GM19023 (cell line): ENCODE measurements at regions not wholly inside any gene's neighbourhood (a gene's known extent, or its start where the extent isn't known, plus 50 kb on each side); places are given as distances from the start of the nearest gene placed in this dataset.
"Not testable (repeated sequence)": the region's sequence is repeated elsewhere in the genome, so short reads cannot be mapped to it uniquely, and the experiment has no call there.

ENCODE experiments used
- ATAC-seq: cut with Tn5 transposase; IDR thresholded peaks from one replicate; pipeline ENCODE4 v1.9.1; 2021; ENCODE audit warnings: mild to moderate bottlenecking, moderate library complexity; ENCODE audit not compliant: unreplicated experiment

DNA sequence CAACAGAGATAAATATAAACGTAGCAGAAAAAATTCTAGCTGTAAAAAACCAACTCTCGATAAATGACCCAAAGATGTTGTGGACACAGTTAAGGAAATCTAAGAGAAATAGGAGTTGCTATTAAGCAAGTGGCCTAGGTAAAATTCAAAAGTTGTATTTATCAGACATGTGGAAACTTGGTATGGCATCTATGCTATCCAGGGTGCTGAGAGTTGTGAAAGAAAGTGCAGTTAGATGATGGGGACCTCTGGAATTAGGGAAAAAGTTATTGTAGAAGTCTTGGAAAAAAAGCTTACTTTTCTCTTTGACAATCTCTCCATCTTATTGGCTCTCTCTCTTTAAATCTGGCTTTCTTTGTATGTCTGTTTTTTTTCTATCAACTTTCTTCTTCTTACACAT is 1090.9 kb downstream of the TBL1XR1 start:
- no peak for ATAC-seq

DNA sequence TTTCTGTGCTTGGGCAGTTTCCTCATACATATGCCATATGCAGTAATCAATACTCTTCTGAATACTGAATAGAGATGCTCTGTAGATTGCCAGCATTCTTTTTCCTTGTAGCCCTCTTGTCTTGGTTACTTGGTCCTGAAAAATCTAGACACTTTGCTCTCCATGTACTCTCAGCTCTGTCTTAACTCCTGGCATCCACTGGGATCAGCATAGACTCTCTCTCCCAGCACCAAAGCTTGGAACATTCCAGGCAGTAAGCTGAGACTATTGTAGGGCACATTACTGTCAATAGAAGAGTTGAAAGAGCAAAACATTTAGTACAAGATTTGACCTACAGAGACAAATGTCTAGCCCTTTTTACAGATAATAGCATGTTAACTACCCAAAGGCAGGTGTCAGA is 1100.3 kb downstream of the TBL1XR1 start:
- ATAC-seq = no peak

DNA sequence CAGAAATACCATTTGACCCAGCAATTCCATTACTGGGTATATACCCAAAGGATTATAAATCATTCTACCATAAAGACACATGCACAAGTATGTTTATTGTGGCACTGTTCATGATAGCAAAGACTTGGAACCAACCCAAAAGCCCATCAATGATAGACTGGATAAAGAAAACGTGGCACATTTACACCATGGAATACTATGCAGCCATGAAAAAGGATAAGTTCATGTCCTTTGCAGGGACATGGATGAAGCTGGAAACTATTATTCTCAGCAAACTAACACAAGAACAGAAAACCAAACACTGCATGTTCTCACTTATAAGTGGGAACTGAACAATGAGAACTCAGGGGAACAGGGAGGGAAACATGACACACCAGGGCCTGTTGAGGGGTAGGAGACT is 1103.4 kb downstream of the TBL1XR1 start:
- not testable (repeated sequence) for ATAC-seq

DNA sequence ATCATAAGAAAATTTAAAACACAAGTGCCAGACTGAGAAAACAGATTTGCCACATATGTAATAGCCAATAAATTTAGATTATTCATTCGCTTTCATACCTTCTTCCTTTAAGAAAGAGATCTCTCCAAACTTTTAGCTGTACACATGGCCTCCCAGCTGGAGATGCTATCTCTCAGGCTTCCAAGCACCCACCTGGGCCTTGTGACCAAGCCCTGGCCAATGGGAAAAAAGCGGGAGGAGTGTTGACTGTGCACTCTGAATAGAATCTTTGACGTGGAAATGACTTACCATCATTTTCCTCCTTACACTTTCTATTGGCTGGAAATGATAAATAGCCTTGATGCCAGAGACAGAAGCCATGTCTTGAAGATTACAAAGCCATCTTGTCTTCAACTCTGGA is 1106.6 kb downstream of the TBL1XR1 start:
- no peak for ATAC-seq

DNA sequence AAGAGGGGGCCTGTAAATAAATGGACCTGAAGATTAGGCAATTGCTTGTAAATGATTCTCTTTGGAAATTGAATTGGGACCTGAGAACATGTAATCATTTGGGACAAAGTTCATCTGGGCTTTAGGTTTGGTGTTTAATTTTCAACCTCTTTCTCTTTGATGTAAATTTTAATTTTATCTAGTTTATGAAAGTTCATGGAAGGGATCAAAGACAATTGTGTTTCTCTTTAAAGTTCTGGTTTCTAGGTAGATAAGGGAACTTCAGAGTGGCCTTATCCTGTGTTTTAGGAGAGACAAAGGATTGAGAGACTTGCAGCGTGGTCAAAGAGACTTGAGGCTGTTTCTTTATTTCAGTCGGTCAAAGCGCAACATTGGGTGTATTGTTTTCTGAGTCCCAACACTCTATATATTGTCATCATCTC is 1108.3 kb downstream of the TBL1XR1 start:
- ATAC-seq = no peak

DNA sequence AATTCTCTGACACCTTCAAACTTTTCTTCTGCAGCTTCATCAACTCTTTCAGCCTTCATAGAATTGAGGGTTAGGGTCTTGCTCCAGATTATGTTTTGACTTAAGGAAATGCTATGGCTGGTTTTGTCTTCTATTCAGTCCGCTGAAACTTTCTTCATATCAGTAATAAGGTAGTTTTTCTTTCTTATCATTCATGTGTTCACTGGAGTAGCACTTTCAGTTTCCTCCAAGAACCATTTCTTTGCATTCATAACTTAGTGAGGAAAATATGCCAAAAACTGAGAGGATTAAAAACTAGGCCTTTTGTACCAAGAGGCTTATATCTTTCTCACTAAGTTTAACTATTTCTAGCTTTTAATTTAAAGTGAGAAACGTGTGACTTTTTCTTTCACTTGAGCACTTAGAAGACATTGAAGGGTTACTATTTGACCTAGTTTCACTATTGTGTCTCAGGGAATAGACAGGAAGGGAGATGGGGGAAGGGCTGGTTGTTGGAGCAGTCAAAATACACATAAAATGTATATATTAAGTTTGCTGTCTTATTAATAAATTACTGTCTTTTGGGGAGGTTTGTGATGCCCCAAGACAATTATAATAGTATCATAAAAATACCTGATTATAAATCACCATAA is 1110.1 kb downstream of the TBL1XR1 start:
- ATAC-seq = no peak

DNA sequence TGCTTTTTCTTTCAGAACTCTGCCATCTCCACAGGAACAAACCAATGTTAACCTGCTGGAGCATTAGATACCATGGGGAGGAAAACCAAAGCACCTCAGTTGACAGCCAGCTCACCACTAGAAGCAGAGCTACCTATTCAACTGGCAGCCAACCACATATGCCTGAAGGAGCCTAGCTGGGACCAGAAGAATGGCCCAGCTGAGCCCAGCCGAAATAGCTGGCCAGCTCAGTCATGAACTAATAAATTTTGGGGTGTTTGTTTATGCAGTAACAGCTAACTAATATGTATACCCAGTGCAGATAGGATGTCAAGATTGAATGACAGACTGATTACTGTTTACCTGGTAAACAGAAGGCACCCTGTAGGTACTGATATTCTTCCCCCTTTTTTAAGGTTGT is 1117.5 kb downstream of the TBL1XR1 start:
- ATAC-seq = no peak

DNA sequence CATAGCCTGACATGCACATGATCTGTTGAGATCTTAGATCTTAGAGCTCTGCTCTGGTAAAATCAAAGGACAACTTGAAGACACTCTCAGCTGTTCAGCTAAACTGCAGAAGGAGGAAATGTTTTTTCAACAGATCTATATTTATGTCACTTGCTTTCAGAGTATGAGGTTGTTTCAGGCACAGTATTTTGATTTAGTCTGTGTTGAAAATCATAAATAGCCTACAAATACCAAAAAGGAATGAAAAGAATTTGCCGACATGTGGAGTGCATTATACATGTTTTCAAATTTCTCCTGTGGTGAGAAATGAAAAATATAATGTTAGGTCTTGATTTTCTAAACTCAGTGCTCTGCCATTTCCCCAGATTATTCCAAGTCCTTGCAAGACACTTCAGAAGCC is 1118.4 kb downstream of the TBL1XR1 start:
- no peak for ATAC-seq

DNA sequence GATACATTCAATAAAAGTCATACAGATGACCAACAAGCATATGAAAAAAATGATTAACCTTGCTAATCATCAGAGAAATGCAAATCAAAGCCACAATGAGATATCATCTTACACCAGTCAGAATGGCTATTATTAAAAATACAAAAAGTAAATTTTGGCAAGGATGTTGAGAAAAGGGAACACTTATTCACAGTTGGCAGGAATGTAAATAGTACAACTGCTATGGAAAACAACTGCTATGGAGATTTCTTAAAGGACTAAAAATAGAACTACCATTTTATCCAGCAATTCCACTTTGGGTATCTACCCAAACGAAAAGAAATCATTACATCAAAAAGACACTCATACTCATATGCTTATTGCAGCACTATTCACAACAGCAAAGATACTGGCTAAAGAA is 1121.8 kb downstream of the TBL1XR1 start:
- ATAC-seq = no peak

DNA sequence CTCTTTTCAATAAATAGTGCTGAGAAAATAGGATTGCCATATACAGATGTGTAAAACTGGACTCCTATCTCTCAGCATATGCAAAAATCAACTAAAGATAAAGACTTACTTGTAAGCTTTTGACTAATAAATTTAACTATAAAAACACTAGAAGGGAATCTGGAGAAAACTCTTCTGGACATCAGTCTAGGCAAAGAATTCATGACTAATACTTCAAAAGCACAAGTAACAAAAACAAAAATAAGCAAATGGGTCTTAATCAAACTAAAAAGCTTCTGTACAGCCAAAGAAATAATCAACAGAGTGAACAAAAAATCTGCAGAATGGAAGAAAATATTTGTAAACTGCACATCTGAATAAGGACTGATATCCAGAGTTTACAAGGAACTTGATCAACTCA is 1122.2 kb downstream of the TBL1XR1 start:
- ATAC-seq = no peak

DNA sequence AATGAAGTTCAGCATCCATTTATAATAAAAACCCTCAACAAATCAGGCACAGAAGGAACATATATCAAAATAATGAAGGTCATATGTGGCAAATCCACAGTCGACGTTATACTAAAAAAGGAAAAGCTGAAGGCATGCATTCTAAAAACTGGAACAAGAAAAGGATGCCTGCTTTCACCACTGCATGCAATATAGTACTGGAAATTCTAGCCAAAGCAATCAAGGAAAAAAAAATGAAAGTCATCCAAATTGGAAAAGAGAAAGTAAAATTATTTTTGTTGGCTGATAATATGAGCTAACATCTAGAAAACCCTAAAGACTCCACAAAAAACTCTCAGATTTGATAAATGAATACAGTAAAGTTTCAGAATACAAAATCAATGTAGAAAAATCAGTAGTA is 1123.2 kb downstream of the TBL1XR1 start:
- no peak for ATAC-seq

DNA sequence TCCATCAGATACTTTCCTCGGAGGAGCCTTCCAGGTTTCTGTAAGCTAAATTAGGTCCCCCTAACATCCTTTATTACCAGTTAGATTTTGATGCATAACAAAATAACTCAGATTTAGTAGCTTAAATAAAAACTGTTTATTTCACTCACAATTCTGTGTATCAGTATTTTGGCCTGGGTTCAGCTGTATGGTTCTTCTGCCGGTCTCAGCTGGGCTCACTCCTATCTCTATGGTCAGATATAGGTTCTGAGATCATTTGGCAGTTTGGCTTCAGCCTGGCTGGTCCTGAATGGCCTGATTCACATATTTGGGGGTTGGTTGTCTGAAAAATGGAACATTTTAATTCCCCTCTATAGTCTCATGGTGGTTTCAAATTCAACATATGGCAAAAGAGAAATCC is 1125.3 kb downstream of the TBL1XR1 start:
- no peak for ATAC-seq

DNA sequence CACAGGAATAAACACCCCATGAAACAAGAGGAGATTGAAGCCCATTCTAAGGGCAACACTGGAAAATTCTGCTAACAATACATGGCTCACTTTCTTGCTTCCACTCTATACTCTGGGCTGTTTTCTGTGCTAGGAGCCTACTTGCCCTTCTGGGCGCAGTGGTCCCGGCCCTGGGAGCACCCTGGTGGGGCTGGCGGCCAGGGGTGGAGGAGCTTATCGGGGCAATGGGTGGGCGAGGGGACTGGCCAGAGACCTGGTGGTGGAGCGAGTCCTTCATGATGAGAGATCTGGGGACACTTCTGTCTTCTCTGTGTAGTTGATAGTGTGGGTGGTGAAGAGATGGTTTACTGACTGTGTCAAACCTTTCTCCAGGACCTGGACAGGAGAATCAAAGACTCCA is 1128.5 kb downstream of the TBL1XR1 start:
- no peak for ATAC-seq

DNA sequence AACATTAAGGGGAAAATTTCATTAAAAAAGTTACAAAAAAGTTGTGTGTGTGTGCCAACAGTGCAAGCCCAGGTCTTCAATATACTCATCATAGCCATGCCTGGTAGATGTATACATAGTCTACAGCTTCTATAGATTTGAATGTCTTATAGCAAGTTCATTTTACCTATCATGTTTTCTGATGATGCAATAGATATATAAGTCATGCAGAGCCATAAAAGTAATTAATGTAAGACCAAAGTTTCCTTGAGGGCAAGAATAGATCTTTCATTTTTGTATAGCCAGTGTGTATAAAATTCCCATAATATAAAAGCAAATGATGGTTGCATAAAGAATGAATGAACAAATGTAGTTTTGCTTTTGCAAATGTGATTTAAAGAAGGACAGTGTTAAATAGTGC is 1138.4 kb downstream of the TBL1XR1 start:
- ATAC-seq = no peak

DNA sequence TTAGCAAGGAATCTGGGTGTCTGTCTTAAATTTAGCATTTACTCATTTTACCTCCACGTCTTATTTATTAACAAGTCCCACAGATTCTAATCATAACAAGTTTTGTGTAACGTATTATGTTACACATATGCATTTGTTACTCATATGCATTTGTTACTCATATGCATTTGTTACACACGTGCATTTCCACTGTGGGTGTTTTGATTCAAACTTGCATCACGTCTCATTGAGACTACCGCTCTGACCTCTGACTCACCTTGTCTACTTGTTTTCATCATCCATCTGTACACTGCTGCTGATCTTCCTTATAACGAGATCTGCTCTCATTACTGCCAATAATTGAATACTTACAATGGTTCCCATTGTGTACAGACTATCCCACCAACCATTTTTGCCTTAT is 1141.4 kb downstream of the TBL1XR1 start:
- ATAC-seq = no peak

DNA sequence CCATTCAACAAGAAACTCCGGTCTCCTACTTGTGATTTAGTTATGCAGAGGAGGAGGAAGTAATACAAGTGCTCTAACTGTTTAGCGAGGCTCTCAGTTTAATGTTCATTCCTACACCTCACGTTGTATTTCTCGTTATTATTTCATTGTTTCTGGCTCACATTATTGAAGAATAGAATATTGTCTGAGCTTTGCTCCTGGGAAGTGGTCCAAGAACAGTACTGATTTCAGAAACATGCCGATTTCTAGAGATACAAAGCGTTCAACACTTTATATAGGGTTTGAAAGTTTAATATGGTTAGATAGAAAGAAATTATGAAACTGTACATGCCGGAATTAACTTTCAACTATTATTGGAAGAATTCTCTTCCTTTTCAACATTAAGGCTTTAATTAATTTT is 1145.5 kb downstream of the TBL1XR1 start:
- ATAC-seq = no peak

DNA sequence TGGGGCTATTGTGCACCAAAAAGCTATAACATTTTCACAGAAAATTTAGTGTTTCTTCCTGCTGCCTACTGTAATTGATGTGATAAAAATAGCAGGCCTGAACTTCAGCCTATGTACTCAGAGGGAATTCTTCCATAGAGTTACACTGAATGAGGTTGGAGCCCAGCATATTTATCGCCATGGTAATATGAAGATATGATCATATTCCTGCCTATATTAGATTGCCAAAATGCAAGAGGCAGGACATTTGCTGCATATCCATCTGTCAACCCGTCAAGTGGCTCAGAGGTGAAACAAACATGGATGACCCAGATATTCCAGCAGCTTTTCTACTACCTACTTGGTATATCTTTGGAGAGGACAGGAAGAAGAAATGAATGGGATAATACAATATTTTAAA is 1150.6 kb downstream of the TBL1XR1 start:
- ATAC-seq = no peak

DNA sequence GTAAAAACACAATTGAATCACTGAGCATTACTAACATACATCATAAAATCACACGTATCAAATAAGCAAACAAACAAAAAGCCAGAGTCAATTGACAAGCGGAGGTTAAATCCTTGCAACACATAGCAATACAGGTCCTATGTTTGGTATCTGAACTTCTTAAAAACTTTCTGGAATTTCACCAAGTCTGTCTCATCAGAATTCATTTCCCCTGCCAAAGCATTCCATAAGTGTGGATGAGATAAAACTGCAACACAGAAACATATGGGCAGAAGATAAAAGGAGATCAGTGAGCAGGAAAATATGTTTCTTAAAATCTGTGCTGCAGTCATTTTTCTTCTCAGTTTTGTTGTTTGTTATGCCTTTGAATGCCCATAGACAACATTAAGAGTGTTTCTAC is 1155.5 kb downstream of the TBL1XR1 start:
- no peak for ATAC-seq

DNA sequence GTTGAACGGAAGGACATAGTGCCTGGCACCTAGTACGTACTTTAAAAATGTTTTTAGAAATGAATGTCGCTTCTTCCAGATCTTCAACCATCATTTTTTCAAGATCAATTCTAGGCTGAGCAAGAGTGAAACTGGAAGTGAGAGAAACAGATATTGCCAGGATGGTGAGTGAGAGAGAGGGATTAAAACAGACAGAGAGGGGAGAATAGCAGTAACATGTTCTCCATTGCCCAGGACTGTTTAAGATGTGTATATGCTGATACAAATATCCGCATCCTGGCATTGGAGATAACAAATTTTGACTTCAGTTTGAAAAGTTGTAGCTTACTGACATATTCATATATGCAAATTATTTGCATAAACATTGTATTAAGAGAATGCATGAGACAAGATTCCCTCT is 1156.1 kb downstream of the TBL1XR1 start:
- no peak for ATAC-seq

DNA sequence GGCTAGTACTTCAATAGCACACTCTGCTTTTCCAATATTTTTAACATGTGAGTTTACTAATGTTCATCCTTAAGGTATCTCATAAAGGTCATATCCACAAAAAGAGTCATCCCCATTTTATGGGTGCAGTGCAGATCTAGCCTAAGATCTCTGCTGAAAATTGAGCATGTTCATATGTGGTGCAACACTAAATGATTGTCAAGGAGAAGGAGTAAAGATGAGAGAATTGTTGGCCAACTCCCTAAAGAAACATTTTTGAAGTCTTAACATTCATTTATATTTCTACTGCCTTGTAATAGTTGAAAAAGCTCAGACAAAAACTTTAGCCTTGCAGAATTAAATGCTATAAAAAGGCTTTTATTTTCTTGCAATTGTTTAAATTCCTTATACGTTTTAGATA is 1159.6 kb downstream of the TBL1XR1 start:
- ATAC-seq = no peak

DNA sequence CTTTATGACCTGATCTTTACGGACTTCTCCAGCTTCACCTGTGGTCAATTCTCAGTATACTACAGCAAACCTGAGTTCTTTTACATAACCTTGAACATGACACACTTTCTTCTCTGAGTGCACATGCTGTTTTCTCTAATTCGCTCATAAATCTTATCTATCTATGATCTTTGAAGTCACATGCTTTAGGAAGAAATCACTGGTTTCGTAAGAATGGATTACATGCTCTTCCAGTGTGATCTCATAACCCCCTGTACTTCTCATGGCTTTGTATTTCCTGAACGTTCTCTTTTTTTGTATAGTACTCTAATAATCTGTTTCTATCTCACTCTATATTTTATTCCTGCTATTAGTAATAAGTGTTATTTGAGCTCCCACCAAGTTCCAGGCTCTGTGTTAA is 1165.2 kb downstream of the TBL1XR1 start:
- no peak for ATAC-seq

DNA sequence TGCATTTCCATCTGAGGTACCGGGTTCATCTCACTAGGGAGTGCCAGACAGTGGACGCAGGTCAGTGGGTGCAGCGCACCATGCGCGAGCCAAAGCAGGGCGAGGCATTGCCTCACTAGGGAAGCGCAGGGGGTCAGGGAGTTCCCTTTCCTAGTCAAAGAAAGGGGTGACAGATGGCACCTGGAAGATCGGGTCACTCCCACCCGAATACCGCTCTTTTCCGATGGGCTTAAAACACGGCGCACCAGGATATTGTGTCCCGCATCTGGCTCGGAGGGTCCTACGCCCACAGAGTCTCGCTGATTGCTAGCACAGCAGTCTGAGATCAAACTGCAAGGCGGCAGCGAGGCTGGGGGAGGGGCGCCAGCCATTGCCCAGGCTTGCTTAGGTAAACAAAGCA is 1157.1 kb downstream of the NAALADL2 start:
- ATAC-seq = not testable (repeated sequence)

DNA sequence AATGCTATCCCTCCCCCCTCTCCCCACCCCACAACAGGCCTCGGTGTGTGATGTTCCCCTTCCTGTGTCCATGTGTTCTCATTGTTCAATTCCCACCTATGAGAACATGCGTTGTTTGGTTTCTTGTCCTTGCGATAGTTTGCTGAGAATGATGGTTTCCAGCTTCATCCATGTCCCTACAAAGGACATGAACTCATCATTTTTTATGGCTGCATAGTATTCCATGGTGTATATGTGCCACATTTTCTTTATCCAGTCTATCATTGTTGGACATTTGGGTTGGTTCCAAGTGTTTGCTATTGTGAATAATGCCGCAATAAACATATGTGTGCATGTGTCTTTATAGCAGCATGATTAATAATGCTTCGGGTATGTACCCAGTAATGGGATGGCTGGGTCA is 1156.1 kb downstream of the NAALADL2 start:
- not testable (repeated sequence) for ATAC-seq

DNA sequence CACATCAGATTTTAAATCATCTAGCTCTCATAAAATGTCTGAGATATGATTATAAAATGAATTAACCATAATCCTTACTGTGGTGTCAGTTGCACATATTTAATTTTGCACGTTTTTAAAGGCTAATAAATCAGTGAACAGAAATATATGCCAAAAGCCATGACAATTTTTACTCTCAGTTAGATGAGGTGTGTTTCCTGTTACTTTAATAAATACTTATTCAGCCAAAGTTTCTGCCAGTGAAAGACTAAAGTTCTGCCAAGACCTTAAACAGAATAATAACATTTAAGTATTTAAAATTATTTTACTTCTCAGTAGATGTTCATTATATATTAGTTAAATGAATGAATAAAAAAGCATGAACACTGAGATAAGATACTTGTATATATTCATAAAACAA is 1150.1 kb downstream of the NAALADL2 start:
- no peak for ATAC-seq
